ENCODE measurements at regions not wholly inside any gene's neighbourhood (a gene's known extent, or its start where the extent isn't known, plus 50 kb on each side); places are given as distances from the start of the nearest gene placed in this dataset.

- TF ChIP-seq POLR2AphosphoS5 (IDR thresholded peaks at IDR 0.05; ENCODE audit: low read depth, low read length): no peak
- TF ChIP-seq SIN3A (IDR thresholded peaks at IDR 0.05; ENCODE audit: borderline replicate concordance, insufficient read depth, low read length): no peak
These were observed 152.0 kb upstream of the SERP2 start for GRCh38 chr13:44221657-44222056.

Measured in PFSK-1 (cell line).